ENCODE measurements at regions not wholly inside any gene's neighbourhood (a gene's known extent, or its start where the extent isn't known, plus 50 kb on each side); places are given as distances from the start of the nearest gene placed in this dataset.

DNA sequence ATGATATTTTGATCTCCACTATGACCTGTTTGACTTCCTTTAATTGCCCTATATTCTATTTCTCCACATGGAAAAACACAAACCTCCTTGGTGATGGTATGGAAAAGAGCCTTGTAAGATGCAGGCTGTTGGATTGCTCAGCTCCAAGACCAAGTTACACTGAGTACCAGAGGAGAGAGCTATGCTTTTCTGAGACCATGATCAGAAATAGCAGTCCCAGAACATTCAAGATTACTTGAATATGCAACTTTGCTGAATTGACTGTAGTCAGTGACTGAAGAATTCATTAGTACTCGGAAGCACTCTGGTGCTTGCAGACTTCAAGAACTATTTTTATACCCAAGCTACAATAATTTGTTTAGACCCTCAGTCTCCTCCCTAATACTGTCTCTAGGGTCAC lies 310.6 kb upstream of the FSIP2 start:
- no peak for DNase-seq
- H3K36me3 ChIP-seq: no peaks in the 10 kb centered on the region
- TF ChIP-seq CTCF (IDR thresholded peaks at IDR 0.05; ENCODE audit: low read depth, low read length): no peak
- H3K9me3 ChIP-seq: no peaks in the 10 kb centered on the region
- no peaks in the 10 kb centered on the region for H3K4me1 ChIP-seq
- H3K4me3 ChIP-seq (ENCODE audit: low read depth, low read length): no peak overlapping the region
- H3K27me3 ChIP-seq: no peaks in the 10 kb centered on the region

DNA sequence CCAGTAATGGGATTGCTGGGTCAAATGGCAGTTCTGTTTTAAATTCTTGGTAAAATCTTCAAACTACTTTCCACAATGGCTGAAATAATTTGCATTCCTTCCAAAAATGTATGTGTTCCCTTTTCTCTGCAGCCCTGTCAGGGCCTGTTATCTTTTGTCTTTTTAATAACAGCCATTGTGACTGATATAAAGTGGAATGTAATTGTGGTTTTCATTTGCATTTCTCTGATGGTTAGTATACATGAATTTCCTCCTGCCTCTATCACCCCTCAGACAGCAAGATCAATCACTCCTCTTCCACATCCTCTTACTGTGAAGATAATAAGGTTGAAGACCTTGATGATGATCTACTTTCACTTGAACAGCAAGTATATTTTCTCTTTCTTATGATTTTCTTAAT lies 304.8 kb upstream of the FSIP2 start:
- H3K4me1 ChIP-seq: no peaks in the 10 kb centered on the region
- no peaks in the 10 kb centered on the region for H3K36me3 ChIP-seq
- no peak overlapping the region for H3K4me3 ChIP-seq (ENCODE audit: low read depth, low read length)
- H3K9me3 ChIP-seq: no peaks in the 10 kb centered on the region
- DNase-seq: no peak
- H3K27me3 ChIP-seq: no peaks in the 10 kb centered on the region
- no peak for TF ChIP-seq CTCF (IDR thresholded peaks at IDR 0.05; ENCODE audit: low read depth, low read length)

DNA sequence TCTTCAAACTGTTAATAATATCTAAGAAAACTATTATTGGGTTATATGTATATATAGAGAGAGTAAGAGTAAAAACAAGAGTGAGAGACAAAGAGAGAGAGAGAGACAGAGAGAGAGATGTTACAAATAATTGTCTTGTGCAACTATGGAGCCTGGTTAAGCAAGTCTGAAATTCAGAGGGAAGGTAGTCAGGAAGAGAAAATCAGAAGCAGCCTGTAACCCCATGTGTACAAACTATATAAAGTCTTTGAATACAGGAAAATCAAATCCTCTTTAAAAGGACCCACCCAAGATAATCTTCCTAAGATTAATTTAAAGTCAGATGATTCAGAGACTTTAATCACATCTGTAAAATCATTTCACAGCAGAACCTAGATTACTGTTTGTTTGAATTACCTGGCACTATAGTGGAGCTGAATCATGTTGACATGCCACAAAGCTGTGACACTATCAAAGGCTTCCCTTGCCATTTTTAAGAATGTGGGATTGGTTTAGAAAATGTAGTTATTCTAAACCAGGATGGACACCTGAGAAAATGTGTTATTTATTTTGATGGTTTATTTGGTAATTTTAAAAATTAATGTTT lies 301.7 kb upstream of the FSIP2 start:
- H3K27me3 ChIP-seq: no peaks in the 10 kb centered on the region
- H3K36me3 ChIP-seq: no peaks in the 10 kb centered on the region
- no peak overlapping the region for H3K4me3 ChIP-seq (ENCODE audit: low read depth, low read length)
- H3K4me1 ChIP-seq: no peaks in the 10 kb centered on the region
- DNase-seq: no peak
- no peak for TF ChIP-seq CTCF (IDR thresholded peaks at IDR 0.05; ENCODE audit: low read depth, low read length)
- H3K9me3 ChIP-seq: no peaks in the 10 kb centered on the region

DNA sequence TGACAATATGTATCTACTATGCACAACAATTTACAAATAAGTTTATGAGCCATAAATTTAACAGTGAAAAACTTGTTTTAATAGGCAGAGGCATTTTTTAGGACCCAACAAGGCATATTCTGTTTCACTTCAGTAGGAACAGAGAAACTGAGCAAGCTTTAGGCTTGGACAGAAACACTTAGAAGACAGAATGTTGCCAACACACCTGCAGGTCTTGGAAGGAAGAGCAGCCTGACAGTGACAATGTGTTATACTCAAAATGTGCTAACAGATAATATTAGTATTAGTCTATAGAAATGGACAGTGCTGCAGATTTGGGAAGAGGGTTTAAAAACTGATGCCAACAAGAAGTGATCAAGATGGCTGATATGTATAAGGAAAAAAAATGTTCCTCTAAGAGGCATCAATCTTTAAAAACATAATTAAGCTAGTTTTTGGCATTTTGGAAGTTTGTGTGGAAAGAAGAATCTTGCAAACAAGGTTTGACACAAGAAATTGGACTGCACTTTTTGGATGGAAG lies 297.1 kb upstream of the FSIP2 start:
- H3K4me3 ChIP-seq (ENCODE audit: low read depth, low read length): no peak overlapping the region
- no peaks in the 10 kb centered on the region for H3K4me1 ChIP-seq
- DNase-seq: no peak
- no peak for TF ChIP-seq CTCF (IDR thresholded peaks at IDR 0.05; ENCODE audit: low read depth, low read length)
- no peaks in the 10 kb centered on the region for H3K9me3 ChIP-seq
- no peaks in the 10 kb centered on the region for H3K27me3 ChIP-seq
- H3K36me3 ChIP-seq: no peaks in the 10 kb centered on the region

- no peak for TF ChIP-seq CTCF (IDR thresholded peaks at IDR 0.05; ENCODE audit: low read depth, low read length)
- Histone ChIP-seq H3K9me3 (no peaks in the 10 kb centered on the region), H3K36me3 (no peaks in the 10 kb centered on the region), H3K4me1 (no peaks in the 10 kb centered on the region), H3K4me3 (ENCODE audit: low read depth, low read length) (no peak overlapping the region), H3K27me3 (no peaks in the 10 kb centered on the region)
- DNase-seq: no peak
These were observed 282.1 kb upstream of the FSIP2 start for GRCh38 chr2:185456517-185456916.

GRCh38 chr2:185463481-185463880 lies 275.1 kb upstream of the FSIP2 start:
- Histone ChIP-seq H3K36me3 (no peaks in the 10 kb centered on the region), H3K4me3 (ENCODE audit: low read depth, low read length) (no peak overlapping the region), H3K9me3 (no peaks in the 10 kb centered on the region), H3K4me1 (no peaks in the 10 kb centered on the region), H3K27me3 (no peaks in the 10 kb centered on the region)
- TF ChIP-seq CTCF (IDR thresholded peaks at IDR 0.05; ENCODE audit: low read depth, low read length): no peak
- no peak for DNase-seq
